ENCODE measurements at regions not wholly inside any gene's neighbourhood (a gene's known extent, or its start where the extent isn't known, plus 50 kb on each side); places are given as distances from the start of the nearest gene placed in this dataset.

DNA sequence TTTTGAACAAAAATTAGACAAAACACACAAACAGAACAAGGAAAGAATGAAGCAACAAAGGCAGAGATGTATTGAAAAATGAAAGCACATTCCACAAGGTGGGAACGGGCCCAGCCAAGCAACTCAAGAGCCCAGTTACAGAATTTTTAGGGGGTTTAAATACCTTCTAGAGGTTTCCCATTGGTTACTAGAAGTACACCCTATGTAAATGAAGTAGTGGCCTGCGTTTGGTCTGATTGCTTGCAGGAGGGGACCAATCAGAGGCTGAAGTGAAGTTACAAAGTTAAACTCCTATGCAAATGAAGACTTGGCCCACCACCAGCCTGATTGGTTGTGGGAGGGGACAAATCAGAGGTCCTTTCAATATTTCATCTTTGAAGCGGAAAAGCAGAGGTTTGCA lies 593.7 kb upstream of the MMS22L start:
- DNase-seq (ENCODE audit: extremely low read depth, low read depth), result no peak
- no peak overlapping the region for H3K4me3 ChIP-seq (replicated peaks; ENCODE audit: low read depth, low read length)
- TF ChIP-seq, protein P1, sequence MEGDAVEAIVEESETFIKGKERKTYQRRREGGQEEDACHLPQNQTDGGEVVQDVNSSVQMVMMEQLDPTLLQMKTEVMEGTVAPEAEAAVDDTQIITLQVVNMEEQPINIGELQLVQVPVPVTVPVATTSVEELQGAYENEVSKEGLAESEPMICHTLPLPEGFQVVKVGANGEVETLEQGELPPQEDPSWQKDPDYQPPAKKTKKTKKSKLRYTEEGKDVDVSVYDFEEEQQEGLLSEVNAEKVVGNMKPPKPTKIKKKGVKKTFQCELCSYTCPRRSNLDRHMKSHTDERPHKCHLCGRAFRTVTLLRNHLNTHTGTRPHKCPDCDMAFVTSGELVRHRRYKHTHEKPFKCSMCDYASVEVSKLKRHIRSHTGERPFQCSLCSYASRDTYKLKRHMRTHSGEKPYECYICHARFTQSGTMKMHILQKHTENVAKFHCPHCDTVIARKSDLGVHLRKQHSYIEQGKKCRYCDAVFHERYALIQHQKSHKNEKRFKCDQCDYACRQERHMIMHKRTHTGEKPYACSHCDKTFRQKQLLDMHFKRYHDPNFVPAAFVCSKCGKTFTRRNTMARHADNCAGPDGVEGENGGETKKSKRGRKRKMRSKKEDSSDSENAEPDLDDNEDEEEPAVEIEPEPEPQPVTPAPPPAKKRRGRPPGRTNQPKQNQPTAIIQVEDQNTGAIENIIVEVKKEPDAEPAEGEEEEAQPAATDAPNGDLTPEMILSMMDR (IDR thresholded peaks at IDR 0.05; ENCODE audit: low read depth, low read length, missing control alignments), result no peak

DNA sequence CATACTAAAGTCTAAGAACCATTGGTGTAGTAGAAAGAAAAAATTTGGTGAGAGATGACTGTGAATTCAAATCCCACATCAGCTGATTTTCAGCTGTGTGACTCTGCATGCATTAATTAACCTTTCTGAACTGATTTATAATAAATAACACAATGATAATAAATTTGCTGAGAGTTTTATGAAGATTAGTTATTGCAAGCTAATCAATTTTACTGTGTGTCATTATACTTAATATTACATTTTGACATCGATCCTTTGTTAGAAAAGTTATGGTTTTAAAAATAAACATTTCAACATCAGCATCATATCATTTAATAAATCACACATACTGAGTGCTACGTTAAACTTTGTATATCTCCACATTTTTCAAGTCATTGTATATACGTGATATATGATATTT lies 599.7 kb upstream of the MMS22L start:
- TF ChIP-seq, protein P1 (IDR thresholded peaks at IDR 0.05; ENCODE audit: low read depth, low read length, missing control alignments), result no peak
- H3K4me3 ChIP-seq (replicated peaks; ENCODE audit: low read depth, low read length), result no peak overlapping the region
- no peak for DNase-seq (ENCODE audit: extremely low read depth, low read depth)

DNA sequence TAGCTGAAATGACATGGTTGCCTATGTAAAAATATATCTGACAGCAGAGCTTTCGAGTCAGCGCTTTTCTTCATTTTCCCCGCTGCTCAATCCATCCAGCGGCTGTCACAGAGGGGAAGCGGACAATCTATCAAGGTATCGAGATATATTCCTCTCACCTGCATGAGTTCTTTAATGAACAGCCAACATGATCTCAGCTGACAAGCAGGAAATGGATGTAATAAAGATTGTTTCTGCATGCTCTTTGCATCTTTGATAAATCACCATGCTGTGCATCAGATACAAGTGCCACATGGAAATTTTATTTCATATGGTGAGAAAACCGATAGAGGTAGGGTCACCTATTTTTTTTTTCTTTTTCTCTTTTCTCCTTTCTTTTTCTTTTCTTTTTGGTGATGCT lies 602.3 kb upstream of the MMS22L start:
- no peak overlapping the region for H3K4me3 ChIP-seq (replicated peaks; ENCODE audit: low read depth, low read length)
- no peak for DNase-seq (ENCODE audit: extremely low read depth, low read depth)
- TF ChIP-seq, protein P1 (IDR thresholded peaks at IDR 0.05; ENCODE audit: low read depth, low read length, missing control alignments), result no peak

DNA sequence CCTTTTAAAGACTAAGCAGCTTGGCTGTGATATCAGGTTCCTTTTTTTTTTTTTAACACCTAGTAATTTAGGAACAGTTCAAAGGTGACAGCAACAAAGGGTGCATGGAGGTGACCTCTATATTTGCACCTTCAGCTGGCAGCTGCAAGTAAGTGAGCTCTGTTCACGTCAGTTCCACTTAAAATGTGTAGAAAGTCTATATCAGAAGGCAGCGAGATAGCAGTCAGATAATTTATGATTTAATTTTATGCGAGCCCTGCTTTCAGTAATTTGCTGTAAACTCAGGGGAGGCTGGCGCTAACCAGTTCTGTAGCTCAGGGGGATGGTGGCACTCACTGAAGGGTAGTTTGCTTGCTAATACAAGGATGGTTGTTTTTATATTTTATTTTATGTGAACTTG lies 602.8 kb upstream of the MMS22L start:
- TF ChIP-seq, protein P1 (IDR thresholded peaks at IDR 0.05; ENCODE audit: low read depth, low read length, missing control alignments), result no peak
- no peak for DNase-seq (ENCODE audit: extremely low read depth, low read depth)

DNA sequence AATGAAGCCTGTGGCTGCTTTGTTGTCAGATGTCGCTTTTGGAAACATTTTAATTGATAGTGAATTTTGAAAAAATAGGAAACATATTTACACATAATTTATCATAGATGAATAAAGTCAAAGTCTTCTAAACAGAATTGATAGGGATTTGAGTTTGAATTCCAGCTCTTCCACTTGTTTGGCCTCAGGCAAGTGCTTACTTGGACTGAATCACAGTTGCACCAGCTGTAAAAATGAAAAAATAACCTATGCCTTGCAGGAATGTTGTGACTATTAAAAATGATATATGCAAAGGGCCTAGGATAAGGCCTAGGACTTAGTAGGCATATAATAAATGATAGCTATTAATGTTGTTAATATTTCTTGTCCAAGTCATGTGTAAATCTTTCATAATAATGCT lies 618.5 kb upstream of the MMS22L start:
- no peak for DNase-seq (ENCODE audit: extremely low read depth, low read depth)
- TF ChIP-seq, protein P1 (IDR thresholded peaks at IDR 0.05; ENCODE audit: low read depth, low read length, missing control alignments), result no peak
- no peak overlapping the region for H3K4me3 ChIP-seq (replicated peaks; ENCODE audit: low read depth, low read length)

More for the DNA sequence above, 602.8 kb upstream of the MMS22L start:
- H3K4me3 ChIP-seq (replicated peaks; ENCODE audit: low read depth, low read length), result no peak overlapping the region

DNA sequence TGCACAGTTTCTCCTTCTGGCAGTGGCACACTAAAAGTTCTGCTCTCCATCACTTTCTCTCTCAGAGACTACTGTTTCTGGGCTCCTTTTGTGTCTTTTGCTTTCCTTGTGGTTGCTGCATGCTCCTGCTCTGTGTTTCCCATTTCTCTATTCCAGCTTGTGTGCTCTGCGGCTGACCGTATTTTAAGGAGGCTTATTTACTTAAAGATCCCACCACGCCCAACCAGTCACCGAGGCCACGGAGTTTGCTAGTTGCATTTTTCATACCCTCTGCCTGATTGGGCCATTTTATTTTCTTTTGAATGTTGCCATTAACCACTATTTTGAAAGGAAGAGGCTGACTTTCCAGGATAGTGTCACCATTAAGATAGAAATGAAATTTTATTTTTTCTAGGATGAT lies 626.4 kb upstream of the MMS22L start:
- TF ChIP-seq, protein P1 (IDR thresholded peaks at IDR 0.05; ENCODE audit: low read depth, low read length, missing control alignments), result no peak
- DNase-seq (ENCODE audit: extremely low read depth, low read depth), result no peak

DNA sequence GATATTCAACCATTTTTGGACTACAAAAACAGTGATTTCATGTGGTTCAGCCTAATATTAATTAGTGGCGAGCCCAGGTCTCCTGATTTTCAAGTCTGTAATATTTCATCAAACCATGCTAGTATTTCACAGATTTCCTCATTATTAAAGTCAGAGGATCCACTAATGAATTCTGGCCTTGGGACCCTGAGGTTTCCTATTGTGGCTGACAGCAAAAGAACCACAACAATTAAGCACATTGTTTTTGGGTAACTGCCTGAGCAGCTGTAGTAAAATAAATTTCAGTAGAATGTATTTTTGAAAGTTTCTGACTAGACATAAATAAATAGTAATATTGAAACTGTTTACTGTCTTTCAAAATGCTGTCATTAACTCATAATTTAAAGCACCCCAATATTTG lies 630.7 kb upstream of the MMS22L start:
- no peak overlapping the region for H3K4me3 ChIP-seq (replicated peaks; ENCODE audit: low read depth, low read length)
- TF ChIP-seq, protein P1 (IDR thresholded peaks at IDR 0.05; ENCODE audit: low read depth, low read length, missing control alignments), result no peak
- no peak for DNase-seq (ENCODE audit: extremely low read depth, low read depth)

More for the DNA sequence above, 626.4 kb upstream of the MMS22L start:
- no peak overlapping the region for H3K4me3 ChIP-seq (replicated peaks; ENCODE audit: low read depth, low read length)
